Skeletal muscle satellite cell (primary cell): ENCODE measurements at regions not wholly inside any gene's neighbourhood (a gene's known extent, or its start where the extent isn't known, plus 50 kb on each side); places are given as distances from the start of the nearest gene placed in this dataset.

Source experiments
- H3K27me3 ChIP-seq: 2 replicates; pipeline ENCODE4 v1.7.0; 2013; ENCODE audit warnings: low read length; ENCODE audit not compliant: control insufficient read depth, insufficient read depth
- H3K36me3 ChIP-seq: 2 replicates; pipeline ENCODE4 v1.7.0; 2013; ENCODE audit warnings: mild to moderate bottlenecking, control low read depth, low read length; ENCODE audit not compliant: insufficient read depth
- H3K4me1 ChIP-seq: 2 replicates; pipeline ENCODE4 v1.7.0; 2013; ENCODE audit warnings: low read length; ENCODE audit not compliant: control insufficient read depth, insufficient read depth
- H3K4me2 ChIP-seq: 2 replicates; pipeline ENCODE4 v1.7.0; 2013; ENCODE audit warnings: mild to moderate bottlenecking, low read length
- H3K4me3 ChIP-seq: 2 replicates; pipeline ENCODE4 v1.7.0; 2013; ENCODE audit warnings: low read length
- H3K9ac ChIP-seq: 2 replicates; pipeline ENCODE4 v1.7.0; 2013; ENCODE audit warnings: mild to moderate bottlenecking, low read depth, low read length, moderate library complexity
- H3K9me3 ChIP-seq: replicated peaks from 2 replicates; pipeline ENCODE4 v1.7.0; 2013; ENCODE audit warnings: mild to moderate bottlenecking, control low read depth, low read length

- Histone ChIP-seq H3K9ac (no peak overlapping the region), H3K4me1 (peaks cover 14% of the 10 kb centered on the region), H3K27me3 (no peaks in the 10 kb centered on the region), H3K4me3 (no peak overlapping the region), H3K36me3 (no peaks in the 10 kb centered on the region), H3K4me2 (no peak overlapping the region), H3K9me3 (no peaks in the 10 kb centered on the region)
Observed at GRCh38 chr9:86856259-86856658, 91.0 kb downstream of the GAS1 start.

GRCh38 chr9:86854898-86855523 lies 92.3 kb downstream of the GAS1 start:
- no peaks in the 10 kb centered on the region for H3K27me3 ChIP-seq
- peak overlapping the region; percentile 28 for H3K9ac ChIP-seq

GRCh38 chr9:86846656-86847055 lies 100.7 kb downstream of the GAS1 start:
- H3K4me3 ChIP-seq: no peak overlapping the region
- H3K9me3 ChIP-seq: no peaks in the 10 kb centered on the region
- H3K27me3 ChIP-seq: no peaks in the 10 kb centered on the region
- peak overlapping the region; percentile 24 for H3K4me2 ChIP-seq
- H3K9ac ChIP-seq: peak overlapping the region; percentile 32
- no peaks in the 10 kb centered on the region for H3K36me3 ChIP-seq
- H3K4me1 ChIP-seq: peaks cover 19% of the 10 kb centered on the region

More at GRCh38 chr9:86854898-86855523, 92.3 kb downstream of the GAS1 start:
- Histone ChIP-seq H3K4me1 (peaks cover 14% of the 10 kb centered on the region), H3K4me3 (no peak overlapping the region), H3K4me2 (no peak overlapping the region), H3K36me3 (no peaks in the 10 kb centered on the region), H3K9me3 (no peaks in the 10 kb centered on the region)

- Histone ChIP-seq H3K4me3 (no peak overlapping the region), H3K4me2 (no peak overlapping the region), H3K9me3 (no peaks in the 10 kb centered on the region), H3K9ac (no peak overlapping the region), H3K4me1 (peaks cover 19% of the 10 kb centered on the region), H3K27me3 (peaks cover 5% of the 10 kb centered on the region), H3K36me3 (no peaks in the 10 kb centered on the region)
Observed at GRCh38 chr9:86843206-86843605, 104.1 kb downstream of the GAS1 start.

- H3K36me3 ChIP-seq: no peaks in the 10 kb centered on the region
- peaks cover 19% of the 10 kb centered on the region for H3K4me1 ChIP-seq
- no peak overlapping the region for H3K4me2 ChIP-seq
- no peak overlapping the region for H3K4me3 ChIP-seq
- H3K9me3 ChIP-seq: no peaks in the 10 kb centered on the region
- H3K27me3 ChIP-seq: peaks cover 11% of the 10 kb centered on the region
- H3K9ac ChIP-seq: no peak overlapping the region
Observed at GRCh38 chr9:86842573-86842972, 104.7 kb downstream of the GAS1 start.

- Histone ChIP-seq H3K4me2 (no peak overlapping the region), H3K36me3 (no peaks in the 10 kb centered on the region)
Observed at GRCh38 chr9:86839522-86839921, 107.8 kb downstream of the GAS1 start.

GRCh38 chr9:86838519-86839497 lies 108.5 kb downstream of the GAS1 start:
- Histone ChIP-seq H3K4me3 (no peak overlapping the region), H3K4me2 (no peak overlapping the region), H3K27me3 (peaks cover 11% of the 10 kb centered on the region), H3K4me1 (peaks cover 9% of the 10 kb centered on the region), H3K9me3 (no peaks in the 10 kb centered on the region), H3K36me3 (no peaks in the 10 kb centered on the region), H3K9ac (no peak overlapping the region)

More at GRCh38 chr9:86839522-86839921, 107.8 kb downstream of the GAS1 start:
- Histone ChIP-seq H3K9ac (no peak overlapping the region), H3K4me3 (no peak overlapping the region), H3K27me3 (peaks cover 11% of the 10 kb centered on the region), H3K9me3 (no peaks in the 10 kb centered on the region), H3K4me1 (peaks cover 9% of the 10 kb centered on the region)

- Histone ChIP-seq H3K9me3 (no peaks in the 10 kb centered on the region), H3K9ac (no peak overlapping the region), H3K4me1 (peaks cover under 1% of the 10 kb centered on the region), H3K4me3 (no peak overlapping the region), H3K27me3 (peaks cover 11% of the 10 kb centered on the region), H3K36me3 (no peaks in the 10 kb centered on the region), H3K4me2 (no peak overlapping the region)
Observed at GRCh38 chr9:86837345-86837744, 110.0 kb downstream of the GAS1 start.

- H3K4me3 ChIP-seq: no peak overlapping the region
- H3K9me3 ChIP-seq: no peaks in the 10 kb centered on the region
- H3K4me1 ChIP-seq: no peaks in the 10 kb centered on the region
- peaks cover 11% of the 10 kb centered on the region for H3K27me3 ChIP-seq
- H3K4me2 ChIP-seq: no peak overlapping the region
- H3K9ac ChIP-seq: no peak overlapping the region
- no peaks in the 10 kb centered on the region for H3K36me3 ChIP-seq
Observed at GRCh38 chr9:86836797-86837196, 110.5 kb downstream of the GAS1 start.

- Histone ChIP-seq H3K9ac (no peak overlapping the region), H3K9me3 (no peaks in the 10 kb centered on the region), H3K36me3 (no peaks in the 10 kb centered on the region), H3K27me3 (peaks cover 11% of the 10 kb centered on the region), H3K4me3 (no peak overlapping the region), H3K4me1 (no peaks in the 10 kb centered on the region), H3K4me2 (no peak overlapping the region)
Observed at GRCh38 chr9:86836266-86836665, 111.0 kb downstream of the GAS1 start.

GRCh38 chr9:86830356-86830755 lies 117.0 kb downstream of the GAS1 start:
- Histone ChIP-seq H3K36me3 (no peaks in the 10 kb centered on the region), H3K9me3 (no peaks in the 10 kb centered on the region), H3K4me2 (no peak overlapping the region), H3K4me3 (no peak overlapping the region), H3K9ac (no peak overlapping the region), H3K27me3 (no peaks in the 10 kb centered on the region), H3K4me1 (no peaks in the 10 kb centered on the region)
